ENCODE measurements at regions not wholly inside any gene's neighbourhood (a gene's known extent, or its start where the extent isn't known, plus 50 kb on each side); places are given as distances from the start of the nearest gene placed in this dataset.

DNA sequence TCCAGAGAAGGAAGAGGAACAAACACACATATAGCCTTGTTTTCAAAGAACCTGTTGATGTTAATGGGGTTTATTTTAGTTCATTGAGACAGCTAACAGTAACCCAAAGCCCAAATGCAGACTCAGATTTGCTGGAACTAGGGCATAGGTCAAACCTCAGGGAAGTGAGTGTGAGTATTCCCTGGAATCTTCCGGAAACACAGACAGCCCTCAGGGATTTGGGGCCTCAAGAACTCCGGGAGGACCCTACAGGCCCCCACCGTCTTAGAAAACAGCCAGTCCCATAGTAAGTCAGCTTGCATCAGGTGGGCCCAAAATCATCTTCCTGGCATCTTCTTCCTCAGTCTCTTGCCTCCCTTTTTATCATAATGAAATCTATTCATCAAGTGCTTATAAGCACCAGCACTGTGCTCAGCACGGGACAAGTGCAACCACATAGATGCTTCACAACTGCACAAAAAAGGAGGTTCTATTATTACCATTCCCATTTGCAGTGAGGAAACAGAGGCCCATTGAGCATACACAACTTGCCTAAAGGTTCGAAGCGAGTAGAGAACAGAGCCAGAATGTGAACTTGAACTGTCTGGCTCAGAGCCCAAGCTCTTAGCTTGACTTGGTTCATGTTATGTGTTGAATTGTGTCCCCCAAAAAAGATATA, 50.2 kb upstream of the BCL11A start:
- no peak for DNase-seq

DNA sequence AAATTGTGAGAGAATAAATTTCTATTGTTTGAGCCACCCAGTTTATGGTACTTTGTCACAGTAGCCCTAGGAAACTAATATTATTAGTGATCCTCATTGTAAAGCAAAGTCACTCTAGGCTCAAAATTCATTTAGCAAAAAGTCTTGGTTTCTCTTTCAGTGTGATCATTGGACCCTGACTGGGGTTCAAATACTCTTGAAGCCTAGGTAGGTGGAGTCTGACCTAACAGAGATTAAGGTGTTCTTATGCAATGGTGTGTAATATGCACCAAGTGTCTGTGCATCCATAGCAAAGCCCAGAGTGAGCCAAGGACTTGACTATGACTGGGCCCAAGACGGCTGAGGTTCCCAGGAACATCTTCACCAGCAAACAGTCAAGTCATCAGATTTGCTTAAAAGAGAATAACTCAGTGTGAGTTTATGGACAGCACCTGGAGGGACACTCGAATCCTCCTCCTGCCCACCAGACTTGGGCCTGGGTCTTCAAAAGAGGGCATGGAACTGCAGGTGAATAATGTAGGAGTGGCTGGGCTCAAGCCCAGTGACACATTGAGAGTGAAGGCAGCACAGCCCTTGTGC, 51.1 kb upstream of the BCL11A start:
- DNase-seq: no peak

DNA sequence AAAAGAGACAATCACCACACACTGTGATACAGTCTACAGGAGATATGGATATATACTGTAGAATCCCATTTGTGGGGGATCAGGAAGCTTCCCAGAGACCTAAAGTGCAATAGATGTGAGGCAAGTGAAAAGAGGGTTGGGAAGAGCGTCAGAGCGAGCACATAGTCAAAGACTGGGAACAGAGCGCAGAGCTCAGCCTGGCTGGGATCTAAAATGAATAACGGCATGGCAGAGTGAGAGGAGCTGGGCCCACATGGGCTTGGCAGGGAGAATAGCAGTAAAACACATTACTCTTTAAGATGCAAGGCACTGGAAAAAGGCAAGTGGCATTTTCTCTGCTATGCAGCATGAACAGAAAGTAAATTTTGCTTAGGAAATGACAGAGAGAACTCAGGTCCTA, 52.4 kb upstream of the BCL11A start:
- DNase-seq: no peak

DNA sequence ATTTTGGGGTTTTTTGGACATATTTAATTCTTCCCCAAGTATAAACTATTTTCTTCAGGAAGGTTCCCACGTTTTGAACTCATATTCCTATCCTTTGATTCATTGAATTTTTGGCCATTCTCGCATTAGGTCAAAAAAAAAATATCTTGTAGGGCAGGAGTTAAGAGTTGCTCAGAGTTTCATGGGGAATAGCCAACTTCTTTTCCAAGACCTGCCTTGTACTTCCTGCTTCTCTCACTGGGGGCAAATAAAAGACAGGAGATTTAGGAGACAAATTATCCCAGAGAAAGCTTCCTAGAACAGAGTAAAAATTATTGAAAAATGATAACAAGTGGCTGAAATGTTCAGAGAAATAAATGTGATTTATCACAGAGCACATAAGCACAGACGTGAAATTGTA, 55.2 kb upstream of the BCL11A start:
- DNase-seq: no peak

DNA sequence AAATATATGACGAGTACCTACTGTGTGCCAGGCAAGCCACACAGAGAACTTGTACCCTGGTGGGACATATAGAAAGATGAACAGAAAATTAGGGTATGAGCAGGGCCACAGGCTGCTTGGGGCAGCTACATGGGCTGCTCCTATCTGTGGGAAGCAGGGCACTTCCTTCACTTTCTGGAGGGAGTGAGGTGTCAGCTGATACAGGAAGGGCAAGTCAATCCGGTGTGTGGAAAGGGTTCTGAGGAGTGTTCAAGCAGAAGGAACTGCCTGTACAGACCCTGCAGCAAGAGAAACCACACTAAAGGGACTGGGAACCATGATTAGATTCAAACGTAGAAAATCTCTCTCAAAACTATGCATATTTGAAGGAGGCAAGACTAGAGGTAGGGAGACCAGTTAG, 58.6 kb upstream of the BCL11A start:
- DNase-seq: no peak

DNA sequence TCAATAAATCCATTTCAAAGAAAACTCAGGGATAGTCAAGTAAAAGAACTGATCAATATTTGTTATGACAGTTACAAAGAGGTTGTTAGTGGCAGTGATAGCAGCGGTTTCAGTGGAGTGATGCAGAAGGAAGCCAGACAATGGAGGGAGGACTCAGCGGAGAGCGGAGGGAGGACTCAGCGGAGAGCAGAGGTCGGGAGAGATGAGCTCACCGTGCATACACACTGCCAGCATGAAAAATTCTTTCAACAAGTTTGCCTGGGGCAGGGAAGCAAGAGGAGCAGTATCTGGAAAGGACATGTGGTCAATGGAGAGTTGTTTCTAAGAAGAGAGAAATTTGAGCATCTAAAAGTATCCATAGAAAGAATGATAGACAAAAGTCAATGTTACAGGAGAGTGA, 60.9 kb upstream of the BCL11A start:
- DNase-seq: no peak

DNA sequence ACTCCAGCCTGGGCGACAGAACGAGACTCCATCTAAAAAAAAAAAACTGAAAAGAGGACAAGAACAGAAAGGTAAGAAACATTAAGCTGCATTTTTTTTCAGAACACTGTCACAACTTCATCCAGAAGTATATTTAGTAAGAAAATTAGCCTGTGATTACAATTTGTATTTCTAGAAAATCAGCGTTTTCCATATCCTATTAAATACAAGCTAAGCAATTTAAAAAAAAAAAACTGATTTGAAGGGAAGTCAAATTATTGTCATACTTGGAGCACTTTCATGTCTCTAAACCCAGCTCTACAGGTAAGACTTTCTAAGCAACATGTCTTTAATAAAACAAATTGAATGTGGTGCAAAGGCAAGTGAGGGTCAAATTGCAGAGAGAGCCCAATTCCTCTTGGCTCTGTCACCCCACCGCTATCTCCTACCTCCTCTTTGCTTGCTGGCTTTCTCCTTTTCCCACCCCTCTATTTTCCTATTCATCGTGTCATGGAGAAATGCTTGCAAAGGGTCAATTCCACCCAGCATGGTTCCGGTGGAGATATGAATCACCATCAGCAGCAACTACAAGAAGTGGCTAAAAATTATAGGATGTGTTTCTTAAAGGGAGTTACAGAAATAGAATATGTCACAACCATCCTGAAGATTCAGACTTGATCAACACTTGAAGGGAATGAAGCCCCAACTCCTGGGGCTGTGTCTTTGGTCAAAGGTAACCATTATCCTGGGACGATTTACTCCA, 68.4 kb upstream of the BCL11A start:
- DNase-seq: no peak

DNA sequence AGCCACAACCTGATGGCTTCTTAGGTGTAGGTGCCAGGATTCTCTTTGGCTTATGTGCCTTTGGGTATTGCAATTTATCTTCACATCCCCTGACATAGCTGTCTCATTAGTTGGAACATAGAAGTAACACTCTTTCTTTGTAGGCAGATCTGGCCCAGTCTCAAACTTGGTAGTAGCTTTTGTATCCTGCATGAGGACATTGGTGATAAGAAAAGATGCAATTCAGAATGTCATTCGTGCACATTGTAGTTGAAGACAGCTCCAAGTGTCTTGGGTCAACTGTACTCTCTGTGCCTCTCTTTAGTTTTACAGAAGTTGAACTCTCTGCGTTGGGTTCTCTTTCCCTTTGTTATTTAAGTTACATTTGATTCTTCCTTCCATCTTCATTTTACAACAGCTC, 69.6 kb upstream of the BCL11A start:
- no peak for DNase-seq

DNA sequence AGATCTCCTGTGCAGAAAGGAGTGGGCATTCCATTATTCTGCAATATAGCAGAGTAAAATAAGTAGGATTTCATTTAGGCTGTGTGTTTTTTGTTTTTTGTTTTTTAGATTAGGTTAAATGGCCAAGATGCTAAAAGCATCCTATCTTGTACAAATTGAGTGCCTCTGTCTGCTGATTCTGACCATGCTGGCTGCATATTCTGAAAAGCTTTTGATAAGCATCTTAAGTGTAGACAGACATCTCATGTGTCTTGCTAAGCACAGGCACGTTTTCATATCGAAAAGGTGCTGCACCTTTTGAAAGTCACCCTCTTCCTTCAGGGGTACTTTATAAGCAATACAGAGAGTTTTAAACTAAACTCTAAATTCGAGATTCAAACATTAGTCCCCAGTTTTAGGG, 74.0 kb upstream of the BCL11A start:
- no peak for DNase-seq

DNA sequence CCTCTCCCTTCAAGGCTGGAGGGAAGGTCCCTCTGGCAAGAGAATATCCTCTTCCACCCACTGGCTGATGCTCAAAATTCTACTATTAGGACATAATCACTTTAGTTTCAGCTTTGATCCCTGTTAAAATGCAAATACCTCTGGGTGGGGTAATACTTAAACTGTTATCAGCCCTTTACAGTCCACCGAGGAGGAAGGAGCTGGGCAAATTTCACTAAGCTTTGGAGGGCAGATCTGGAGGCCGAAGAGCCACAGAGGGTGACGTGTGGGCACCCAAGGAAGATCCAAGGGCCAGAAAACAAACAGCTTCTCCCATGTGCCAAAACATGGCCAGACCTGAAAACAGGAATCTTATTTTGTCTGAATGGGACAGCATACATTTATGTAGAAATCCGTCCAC, 74.6 kb upstream of the BCL11A start:
- no peak for DNase-seq

DNA sequence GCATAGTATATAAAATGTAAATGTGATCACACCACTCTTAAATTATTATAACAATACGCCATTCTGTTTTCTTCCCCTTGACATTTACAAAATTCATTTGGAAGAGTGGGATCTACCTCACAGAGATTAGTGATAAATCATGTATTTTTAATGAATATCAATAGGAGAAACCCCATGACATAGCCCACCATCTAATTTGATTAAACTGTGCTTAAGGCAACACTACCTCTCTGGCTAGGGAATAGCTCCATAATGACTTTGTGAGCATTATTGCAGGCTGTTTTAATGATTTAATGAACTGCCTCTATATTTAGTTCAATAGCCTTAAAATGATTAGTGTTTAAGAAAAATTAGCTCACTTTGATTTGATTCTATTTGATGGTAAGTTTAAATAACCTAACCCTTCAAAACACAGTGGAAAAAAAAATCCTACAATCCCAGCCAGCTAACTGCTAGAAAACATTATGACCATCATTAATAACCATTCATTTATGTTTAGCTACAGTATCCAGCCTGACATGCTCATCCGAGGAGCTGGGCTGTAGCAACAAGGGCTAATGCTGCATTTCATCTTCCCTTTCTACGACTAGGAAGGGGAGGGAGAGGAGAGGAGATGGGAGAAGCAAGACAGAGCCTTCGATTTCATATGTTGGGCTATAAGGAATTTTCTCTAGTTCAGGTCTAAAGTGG, 75.3 kb upstream of the BCL11A start:
- no peak for DNase-seq

DNA sequence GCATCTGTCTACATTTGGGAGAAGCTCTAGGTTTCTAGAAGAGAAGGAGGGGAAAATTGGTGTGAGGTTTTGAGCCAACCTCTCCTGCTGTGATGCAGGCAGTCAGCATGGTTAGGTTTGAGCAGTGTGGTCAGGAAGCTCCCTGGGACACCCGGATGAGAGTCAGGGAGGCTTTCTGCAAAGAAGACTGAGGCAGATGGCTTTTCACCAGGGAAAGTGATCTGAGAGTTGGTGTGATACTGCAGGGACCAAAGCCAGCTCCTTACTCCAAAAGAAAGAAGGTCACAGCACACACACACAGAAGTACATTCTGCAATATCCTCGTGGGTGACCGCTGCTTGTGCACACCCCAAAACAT, 75.8 kb upstream of the BCL11A start:
- DNase-seq: no peak

DNA sequence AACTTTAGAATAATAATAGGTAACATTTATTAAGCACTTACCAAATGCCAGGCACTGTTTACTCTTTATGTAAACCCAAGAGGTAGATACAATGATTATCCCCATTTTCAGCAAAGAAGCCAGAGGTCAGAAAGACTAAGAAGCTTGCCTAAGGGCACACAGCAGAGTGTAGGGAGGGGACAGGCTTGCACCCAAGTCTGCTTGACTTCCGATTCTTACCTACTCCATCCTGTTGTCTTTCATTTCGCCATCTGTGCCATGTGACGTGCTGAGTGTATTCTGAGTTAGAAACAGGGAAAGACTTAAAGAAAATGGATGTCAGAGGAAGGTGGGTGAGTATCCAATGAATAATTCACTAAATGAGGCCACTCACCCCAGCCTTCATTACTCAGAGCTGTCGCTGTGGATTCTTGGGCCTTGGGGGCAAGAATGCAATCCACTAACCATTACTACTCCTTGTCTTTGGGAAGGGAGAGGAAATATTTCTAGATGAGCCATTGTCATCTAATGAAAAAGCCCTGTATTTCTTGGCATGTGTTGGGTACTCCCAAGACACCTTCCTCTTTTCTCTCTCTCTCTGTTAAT, 76.4 kb upstream of the BCL11A start:
- DNase-seq: no peak

DNA sequence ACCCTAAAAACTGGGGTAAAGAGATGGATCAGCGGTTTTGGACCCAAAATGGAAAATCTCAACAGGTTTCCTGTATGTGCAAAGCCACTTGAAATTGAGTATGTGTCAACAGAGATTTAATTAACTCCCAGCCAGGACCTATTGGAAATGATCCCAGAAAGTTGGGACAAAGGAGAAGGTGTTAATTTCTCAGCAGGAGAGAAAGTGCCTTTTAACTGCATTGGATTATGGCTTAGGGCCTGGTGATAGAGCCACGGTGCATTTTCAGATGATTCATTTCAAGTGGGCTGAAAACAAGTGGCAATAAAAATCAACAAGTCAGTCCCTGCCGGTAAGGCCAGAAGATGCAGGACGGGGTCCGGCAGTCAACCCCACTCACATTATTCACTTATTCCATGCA, 80.2 kb upstream of the BCL11A start:
- no peak for DNase-seq

DNA sequence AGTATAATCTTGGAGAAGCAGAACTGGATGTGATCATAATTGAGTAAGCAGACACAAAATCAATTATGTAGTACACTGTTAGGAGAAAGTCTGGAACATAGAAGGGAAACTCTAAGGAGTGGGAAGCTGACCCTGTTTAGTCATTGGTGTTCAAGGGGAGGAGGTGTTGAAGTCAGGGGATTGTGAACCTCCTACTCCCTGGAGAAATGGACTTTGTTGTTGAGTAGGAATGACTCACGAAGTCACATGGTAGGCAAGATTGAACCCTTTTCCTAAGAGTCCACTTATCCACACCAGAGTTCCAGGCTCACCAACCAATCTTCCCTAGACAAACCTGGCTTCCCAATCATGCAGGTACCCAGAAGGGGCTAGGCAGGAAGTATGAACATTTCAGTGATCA, 81.0 kb upstream of the BCL11A start:
- no peak for DNase-seq

DNA sequence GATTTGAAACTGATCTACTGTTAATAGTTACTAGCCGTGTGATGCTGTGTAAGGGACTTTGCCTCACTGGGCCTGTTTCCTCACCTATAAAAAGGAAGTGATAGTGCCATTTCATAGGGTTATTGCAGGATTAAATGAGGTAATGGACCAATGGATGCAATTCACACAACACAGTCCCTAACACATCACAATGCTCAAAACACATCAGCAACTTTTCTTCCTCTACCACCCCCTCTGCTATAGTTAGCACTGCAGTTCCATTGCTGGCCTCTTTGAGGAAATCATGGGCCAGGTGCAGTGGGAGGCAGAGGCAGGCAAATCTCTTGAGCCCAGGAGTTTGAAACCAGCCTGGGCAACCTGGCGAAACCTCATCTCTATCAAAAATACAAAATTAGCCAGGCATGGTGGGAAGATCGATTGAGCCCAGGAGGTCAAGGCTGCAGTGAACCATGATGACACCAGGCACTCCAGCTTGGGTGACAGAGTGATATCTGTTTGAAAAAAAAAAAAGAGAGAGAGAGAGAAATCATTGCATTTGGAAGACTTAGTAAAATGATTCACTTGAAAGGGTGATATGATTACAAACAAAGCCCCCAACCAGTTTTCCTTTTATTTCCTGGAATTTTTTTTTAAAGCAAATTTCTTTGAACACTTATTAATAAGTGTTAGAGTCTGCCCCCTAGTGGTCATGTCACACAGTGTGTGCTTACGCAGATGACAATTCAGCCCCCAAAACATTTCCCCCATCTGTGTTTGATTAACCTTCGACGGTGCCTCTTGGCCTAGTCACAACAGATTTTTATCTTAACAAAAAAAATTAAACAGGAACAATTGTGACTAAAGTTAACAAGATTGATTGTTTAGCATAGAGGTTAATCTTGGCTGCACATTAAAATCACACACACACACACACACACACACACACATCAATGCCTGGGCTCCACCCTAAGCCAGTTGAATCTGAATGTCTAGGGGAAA, 88.6 kb upstream of the BCL11A start:
- DNase-seq: peak in 1 of 2 donors; percentile 39

DNA sequence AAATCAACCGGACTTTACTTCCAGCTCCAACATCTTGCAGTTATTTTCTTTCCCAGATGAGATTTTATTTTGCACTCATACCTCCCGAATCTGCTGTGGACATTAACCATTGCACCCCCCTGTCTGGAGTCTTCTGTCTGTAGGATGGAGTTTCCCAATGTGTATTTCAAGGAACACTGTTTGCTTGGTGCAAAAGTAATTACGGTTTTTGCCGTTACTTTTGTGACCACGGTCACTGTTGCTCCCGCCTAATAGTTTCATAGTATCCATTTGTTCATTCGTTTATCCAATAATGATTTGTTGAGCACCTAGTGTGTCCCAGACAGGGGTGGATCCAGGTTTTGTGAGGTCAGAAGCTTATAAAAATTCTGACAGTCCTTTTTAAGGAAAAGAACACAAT, 90.3 kb upstream of the BCL11A start:
- no peak for DNase-seq

DNA sequence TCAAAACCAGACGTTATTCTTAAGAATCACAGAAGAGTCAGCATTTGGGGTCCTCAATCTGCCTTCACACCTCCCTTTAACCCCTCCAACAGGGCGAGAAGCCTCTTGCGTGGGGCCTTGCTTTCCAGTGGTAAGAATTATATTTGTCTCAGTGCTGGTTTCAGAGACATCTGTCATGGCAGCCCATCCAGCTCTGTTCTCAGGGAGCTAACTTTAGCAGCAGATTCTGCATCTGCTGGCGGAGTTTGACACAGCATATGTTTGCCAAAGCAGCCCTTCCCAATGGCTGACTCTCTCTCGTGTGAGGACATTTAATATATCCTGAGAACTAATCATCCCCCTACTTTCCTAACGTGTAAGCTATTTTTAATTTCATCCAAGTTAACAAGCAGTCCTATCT, 91.5 kb upstream of the BCL11A start:
- DNase-seq: no peak

DNA sequence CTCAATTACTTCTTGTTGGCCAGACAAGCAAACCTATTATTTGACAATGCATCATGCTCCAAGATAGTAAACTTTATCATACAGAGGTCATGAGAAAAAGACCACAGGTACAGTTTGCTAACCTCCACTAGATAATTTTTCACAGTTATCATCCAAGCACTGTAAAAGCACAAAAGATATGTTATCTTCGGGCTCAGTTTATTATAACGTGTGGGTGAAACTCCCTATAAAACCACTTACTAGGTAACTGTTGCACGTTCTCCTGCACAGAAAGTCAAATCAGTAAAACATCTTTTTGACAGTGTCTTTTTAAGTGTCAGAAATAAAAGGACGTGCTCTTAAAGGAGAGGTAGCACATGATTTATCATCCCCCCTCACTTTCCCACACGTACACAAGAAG, 94.7 kb upstream of the BCL11A start:
- no peak for DNase-seq

DNA sequence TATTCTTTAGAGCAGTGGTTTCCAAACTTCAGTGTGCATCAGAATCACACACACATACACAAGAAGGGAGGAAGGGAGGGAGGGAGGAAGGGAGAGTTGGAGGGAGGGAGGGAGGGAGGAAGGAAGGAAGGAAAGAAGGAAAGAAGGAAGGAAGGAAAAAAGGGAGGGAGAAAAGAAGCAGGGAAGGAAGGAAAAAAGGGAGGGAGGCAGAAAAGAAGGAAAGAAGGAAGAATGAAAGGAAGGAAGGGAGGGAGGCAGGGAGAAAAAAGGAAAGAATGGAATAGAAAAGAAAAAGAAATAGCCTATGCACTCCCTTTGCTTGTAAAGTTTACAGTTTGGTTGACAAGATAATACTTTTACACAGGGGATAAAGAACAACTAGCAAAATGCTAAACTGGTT, 96.3 kb upstream of the BCL11A start:
- DNase-seq: no peak

DNA sequence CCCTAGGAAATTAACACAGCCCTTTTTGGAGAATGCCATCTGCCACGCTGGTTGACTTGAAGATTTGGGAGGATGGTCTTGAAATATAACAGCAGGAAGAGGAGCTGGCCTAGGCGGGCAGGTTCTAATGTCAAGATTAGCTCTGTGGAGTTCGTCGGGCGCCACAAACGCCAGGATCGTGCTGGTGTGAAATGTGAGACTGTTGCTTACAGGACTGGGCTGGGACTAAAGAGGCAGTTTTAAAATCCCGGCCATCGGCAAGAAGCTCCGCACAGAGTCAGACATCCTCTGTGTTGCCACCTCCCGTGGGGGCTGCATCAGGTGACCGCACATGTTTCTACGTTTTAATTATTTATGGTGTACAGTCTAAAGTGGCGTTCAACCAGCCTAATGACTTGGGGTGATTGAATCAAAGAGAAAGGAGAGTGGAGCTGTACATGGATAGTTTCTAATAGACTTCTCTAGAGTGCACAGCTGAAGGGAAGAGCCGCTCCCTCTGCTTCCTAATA, 99.4 kb upstream of the BCL11A start:
- no peak for DNase-seq

DNA sequence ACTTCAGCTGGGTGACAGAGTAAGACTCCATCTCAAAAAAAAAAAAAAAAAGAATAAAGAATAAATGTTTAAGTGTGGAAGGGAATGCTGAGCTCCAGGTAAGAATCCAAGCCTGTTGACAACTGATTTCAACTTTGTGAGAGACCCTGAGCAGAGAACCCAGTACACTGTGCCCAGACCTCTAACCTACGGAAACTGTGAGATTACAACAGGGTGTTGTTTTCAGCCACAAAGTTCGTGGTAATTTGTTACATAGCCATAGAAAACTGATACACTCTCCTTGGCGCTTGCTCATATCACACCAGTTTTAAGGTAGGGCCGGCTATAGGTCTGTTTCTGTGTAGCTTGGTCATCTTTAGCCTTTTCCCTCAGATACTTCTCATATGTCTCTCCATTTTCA, 98.4 kb upstream of the PAPOLG start:
- DNase-seq: no peak

Data from CD4-positive, alpha-beta T cell treated with Interferon alpha-2 for 1 hour (primary cell).